ENCODE measurements at regions not wholly inside any gene's neighbourhood (a gene's known extent, or its start where the extent isn't known, plus 50 kb on each side); places are given as distances from the start of the nearest gene placed in this dataset.
A peak's percentile ranks its signal among the peaks of the same experiment; 100 is the strongest.

DNA sequence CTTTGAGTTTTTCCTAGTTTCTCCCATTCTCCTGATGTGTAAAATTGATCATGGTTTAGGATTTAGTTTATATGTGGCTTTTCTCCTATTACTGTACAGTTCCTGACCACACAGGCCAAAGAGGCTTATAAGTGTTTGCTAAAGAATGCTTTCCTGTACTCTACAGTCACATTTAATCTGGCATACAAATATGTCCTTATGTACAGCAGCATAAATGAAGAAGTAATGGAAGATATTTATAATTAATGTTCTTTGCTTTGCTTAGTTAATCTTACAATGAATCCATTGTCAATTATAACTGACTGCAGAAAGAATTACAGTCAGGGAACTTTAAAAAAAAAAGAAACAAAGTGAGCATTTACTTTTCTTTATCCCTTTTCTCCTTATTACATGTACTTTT lies 293.9 kb downstream of the KCNC2 start:
- no peak for DNase-seq

GRCh38 chr12:74917743-74918142 lies 291.9 kb downstream of the KCNC2 start:
- no peak for DNase-seq

- DNase-seq = no peak
Measured at GRCh38 chr12:74918291-74918690, 291.3 kb downstream of the KCNC2 start.

GRCh38 chr12:74922117-74922516 lies 287.5 kb downstream of the KCNC2 start:
- no peak for DNase-seq

DNA sequence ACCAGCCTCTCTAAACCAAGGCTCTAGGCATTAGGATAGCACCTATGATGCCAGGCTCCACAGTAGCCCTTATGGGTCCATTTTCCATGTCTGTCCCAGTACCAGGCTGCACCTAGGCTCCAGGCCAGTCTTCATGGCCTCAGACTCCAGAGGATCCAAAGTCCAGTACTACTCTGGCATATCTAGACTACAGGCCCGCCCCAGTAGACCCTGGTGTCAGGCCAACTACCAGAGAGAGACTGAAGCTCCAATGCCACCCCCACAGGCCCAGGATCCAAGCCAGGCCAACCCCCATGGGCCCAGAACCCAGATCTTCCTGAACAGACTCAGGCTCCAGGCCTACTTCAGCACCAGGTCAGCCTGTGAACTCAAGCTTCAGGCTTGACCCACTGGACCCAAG lies 287.0 kb downstream of the KCNC2 start:
- no peak for DNase-seq

- DNase-seq = peak in 1 of 3 experiments; percentile 38
Measured at GRCh38 chr12:74941670-74942069, 268.0 kb downstream of the KCNC2 start.

DNA sequence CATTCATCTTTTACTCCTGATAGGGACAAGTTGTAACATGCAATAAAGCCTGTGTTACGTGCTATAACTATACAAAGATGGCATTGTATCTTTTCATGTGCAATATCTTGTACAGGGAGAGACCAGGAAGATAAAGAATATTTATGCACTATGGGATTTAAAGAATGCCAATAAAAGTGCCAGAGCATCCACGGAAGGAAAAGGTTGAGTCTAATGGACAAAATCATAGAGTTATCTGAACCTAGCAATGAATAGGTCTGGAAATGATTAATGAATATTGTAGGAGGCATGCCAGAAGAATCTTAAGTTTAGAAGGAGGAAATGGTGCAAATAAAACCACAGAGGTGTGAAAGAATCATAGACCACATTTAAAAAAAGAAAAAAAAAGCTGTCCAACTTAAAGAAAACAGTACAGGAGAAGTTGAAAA lies 263.9 kb downstream of the KCNC2 start:
- DNase-seq = no peak

DNA sequence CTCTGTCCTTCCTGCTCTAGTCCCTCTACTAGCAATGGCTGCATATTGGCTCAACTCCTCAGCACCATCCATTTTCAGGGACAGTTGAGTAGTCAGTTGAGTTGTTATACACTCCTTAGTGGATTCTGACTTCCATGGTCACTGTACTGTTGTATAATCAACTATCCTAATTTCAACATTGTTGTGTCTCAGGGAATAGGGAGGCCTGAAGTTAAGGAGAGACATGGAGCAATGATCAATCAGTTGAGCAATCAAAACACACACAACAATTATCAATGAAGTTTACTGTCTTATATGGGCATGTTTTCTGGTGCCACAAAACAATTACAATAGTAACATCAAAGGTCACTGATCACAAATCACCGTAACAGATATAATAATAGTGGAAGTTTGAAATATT lies 255.9 kb downstream of the KCNC2 start:
- DNase-seq = no peak

DNA sequence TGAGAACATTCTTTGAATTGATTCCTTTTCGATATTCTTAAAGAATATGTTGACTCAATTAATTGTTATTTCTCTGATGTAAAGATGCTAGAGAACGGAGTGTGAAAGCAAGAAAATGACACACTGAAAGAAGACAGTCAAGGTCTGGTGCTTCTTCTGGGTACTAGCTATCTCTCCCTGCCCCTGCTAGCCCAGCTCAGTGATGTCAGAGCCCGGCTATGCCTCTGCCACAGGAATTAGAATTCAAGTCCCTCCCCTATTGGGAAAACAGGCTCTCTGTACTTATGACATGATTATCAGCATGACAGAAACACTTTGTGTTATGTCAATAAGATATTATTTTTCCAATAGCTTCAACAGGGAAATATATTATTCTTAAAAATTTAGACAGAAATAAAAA lies 252.4 kb downstream of the KCNC2 start:
- DNase-seq = no peak

- DNase-seq = no peak
Measured at GRCh38 chr12:74957634-74958033, 252.0 kb downstream of the KCNC2 start.

DNA sequence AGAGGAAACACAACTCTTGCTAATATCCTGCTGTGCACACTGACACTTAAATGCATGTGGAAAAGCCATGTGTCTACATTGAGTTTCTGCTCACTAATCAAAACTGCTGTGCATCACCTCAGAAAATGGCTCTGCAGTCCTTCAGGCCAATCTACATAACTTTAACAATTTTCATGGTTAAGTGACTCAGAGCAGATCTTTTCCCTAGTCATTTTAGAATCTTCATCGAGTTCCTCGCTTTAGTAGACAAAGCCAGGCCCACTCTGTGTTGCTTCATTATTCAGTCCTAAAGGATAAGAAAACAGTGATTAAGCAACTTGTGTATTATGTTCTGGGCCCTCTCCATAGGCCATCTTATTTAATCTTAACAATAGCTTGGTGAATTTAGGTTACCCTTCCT lies 250.0 kb downstream of the KCNC2 start:
- DNase-seq = no peak

- no peak for DNase-seq
Measured at GRCh38 chr12:74963304-74963703, 246.3 kb downstream of the KCNC2 start.

DNA sequence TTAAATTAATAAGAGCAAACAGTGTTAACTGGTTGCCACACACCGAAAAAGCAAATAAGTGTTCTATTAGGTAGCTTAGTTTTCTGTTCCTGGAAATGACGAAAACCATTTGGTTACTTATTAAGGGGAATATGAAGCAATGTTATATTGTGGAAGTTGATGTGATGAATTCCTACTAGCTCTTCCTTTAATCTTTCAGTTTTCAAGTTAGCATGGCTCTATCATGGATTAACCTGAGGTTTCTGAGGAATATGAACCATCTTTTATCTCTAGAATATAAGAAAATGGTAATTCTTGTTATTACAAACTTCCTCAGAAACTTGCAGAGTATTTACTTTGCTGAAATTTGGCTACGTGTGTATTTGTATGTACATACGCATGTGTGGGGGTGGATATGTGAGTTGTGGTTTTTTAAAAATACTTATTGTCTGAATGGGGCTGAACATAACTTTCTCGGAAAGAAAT lies 245.7 kb downstream of the KCNC2 start:
- DNase-seq = no peak

GRCh38 chr12:74964390-74964789 lies 245.2 kb downstream of the KCNC2 start:
- DNase-seq = no peak

DNA sequence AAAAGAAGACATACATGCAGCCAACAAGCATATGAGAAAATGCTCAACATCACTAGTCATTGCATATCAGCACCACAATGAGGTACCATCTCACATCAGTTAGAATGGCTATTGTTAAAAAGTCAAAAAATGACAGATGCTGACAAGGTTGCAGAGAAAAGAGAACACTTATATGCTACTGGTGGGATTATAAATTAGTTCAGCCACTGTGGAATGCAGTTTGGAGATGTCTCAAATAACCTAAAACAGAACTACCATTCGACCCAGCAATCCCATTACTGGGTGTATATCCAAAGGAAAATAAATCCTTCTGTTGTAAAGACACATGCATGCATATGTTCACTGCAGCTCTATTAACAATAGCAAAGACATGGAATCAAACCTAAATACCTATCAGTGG lies 238.4 kb downstream of the KCNC2 start:
- DNase-seq = no peak

DNA sequence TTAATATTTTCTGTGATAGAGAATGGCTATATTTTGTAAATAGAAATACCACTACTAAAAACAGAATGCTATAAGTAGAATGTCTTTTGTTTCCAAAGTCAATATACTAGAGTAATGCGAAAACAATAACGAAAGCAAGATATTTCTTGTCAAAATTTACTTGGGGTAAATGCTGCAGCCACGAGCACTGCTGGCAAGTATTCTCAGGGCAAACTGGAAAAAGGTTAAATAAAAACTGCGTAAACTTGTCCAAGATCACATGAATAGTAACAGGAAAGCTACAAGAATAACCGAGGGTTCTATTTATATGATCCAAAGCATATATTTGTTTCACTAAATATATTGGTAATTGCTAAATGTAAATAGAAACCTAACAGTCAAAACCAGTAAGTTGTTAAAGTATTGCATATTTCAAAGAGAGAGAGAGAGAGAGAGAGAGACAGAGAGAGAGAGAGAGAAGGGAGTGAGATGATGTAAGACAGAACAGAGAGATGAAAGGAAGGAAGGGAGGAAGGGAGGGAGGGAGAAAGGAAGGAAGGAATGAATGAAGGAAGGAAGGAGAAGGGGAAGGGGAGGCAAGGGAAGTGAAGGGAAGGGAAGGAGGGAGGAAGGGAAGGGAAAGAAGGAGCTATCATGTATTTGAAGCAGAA lies 231.7 kb downstream of the KCNC2 start:
- DNase-seq = no peak

DNA sequence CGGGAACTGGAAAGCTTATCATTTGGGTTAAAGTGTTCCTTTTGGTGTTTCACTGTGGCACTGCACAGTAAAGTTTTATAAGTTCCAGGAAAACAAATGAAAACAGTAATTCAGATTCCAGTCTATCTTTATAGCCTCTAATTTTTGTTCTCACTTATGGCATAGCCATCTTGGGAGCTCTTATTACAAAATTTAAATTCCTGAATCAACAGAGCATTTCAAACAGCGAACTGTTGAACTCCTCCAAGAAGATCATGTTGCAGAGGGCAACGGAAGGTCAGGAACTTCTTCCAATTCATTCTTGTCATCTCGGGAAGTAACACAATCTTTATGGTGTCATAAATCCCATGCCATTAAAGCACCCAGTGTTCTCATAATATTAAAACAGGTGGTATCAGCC lies 229.1 kb downstream of the KCNC2 start:
- peak in 2 of 3 experiments; percentile 36 to 54 for DNase-seq

DNA sequence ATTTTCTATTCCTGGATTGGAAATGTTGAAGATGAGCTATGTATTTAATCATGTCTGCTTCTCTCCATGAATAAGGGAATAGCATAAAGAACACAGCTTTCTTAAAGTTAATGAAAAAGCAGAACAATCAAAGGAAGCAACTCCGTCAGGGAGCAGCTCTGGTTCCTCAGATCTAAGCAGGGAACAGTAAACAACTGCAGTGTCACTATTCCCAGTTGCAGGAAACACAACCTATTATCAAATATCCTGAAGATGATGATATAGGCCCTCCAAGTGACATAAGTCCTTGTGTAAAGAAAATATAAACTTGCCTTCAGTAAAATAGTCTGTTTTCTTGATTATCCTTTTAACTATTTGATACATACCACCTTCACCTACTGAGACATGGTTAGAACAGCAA lies 228.1 kb downstream of the KCNC2 start:
- no peak for DNase-seq

GRCh38 chr12:74983917-74984316 lies 225.7 kb downstream of the KCNC2 start:
- no peak for DNase-seq

- no peak for DNase-seq
Measured at GRCh38 chr12:74984631-74985030, 225.0 kb downstream of the KCNC2 start.

DNA sequence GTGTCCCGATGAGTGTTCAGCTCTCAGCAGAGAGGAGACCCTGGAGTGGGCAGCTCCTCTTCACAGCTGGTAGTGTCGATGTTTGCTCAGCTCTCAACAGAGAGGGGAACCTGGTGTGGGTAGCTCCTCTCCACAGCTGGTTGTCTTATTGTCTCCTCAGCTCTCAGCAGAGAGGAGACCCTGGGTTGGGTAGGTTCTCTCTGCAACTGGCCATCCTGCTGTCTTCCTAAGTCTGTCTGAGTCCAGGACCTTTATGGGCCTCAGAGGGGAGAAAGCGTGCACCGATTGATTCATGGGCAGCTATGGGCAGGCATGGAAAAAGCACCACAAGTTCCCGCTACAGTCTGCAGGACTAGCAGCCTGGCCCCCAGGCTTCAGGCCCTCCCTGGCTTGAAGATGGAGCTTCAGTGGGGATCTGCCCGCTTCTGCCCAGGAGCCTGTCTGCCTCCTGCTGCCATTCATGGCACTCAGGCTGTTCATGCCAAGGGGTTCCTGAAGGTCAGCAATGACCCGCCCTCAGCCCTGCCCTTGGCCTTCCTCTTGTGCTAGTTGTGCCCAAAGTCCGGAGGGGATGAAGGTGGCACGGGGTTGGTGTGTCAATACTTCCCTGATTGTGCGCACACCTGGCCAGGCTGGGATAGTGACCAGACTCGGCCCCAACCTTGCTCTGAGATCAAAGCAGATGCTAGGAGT lies 224.2 kb downstream of the KCNC2 start:
- DNase-seq = no peak

- DNase-seq = peak in 1 of 3 experiments; percentile 6
Measured at GRCh38 chr12:74985986-74986319, 223.7 kb downstream of the KCNC2 start.

DNA sequence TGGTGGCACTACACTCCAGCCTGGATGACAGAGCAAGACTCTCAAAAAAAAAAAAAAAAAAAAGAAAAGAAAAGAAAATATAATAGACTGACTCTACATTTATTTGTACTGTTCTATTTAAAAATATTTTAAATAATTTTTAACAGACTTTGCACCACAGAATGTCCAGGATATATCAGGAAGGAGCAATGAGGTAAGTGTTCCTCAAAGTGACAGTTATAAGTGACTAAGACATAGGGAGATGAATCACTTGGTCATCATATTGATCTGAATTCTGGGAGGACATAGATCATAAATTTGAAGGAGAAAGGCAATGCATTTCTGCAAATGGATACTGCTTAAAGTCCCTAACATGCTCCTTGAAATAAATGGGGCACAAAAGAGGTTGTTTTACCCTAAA lies 221.5 kb downstream of the KCNC2 start:
- DNase-seq = peak in 1 of 3 experiments; percentile 52
